RWPE2 (cell line): ENCODE measurements at regions not wholly inside any gene's neighbourhood (a gene's known extent, or its start where the extent isn't known, plus 50 kb on each side); places are given as distances from the start of the nearest gene placed in this dataset.
"Not testable (repeated sequence)": the region's sequence is repeated elsewhere in the genome, so short reads cannot be mapped to it uniquely, and the experiment has no call there.

ENCODE experiments used
- ATAC-seq: fragments of 200-7000 bp; cut with Tn5 transposase; 3 replicates; pipeline ENCODE4 v1.9.1; 2021; ENCODE audit warnings: low read depth
- DNase-seq: peaks from one replicate; pipeline ENCODE4 v3.0.0-alpha.2; 2020; ENCODE audit warnings: low spot score
- H3K27ac ChIP-seq: fragments of 450-650 bp; 2 replicates; pipeline ENCODE4 v1.5.1; 2017; ENCODE audit warnings: mild to moderate bottlenecking; ENCODE audit not compliant: poor library complexity, severe bottlenecking
- H3K27me3 ChIP-seq: fragments of 250-450 bp; sonication (Bioruptor Pico); 2 replicates; pipeline ENCODE4 v1.5.1; 2021; ENCODE audit warnings: mild to moderate bottlenecking, moderate library complexity; ENCODE audit not compliant: insufficient read depth, poor library complexity, severe bottlenecking
- H3K36me3 ChIP-seq: fragments of 250-450 bp; sonication (Bioruptor Pico); 2 replicates; pipeline ENCODE4 v1.5.1; 2020; ENCODE audit warnings: low read depth, mild to moderate bottlenecking, moderate library complexity
- H3K4me1 ChIP-seq: fragments of 250-450 bp; sonication (Bioruptor Pico); 2 replicates; pipeline ENCODE4 v1.5.1; 2021; ENCODE audit warnings: mild to moderate bottlenecking, moderate library complexity; ENCODE audit not compliant: insufficient read depth, poor library complexity, severe bottlenecking
- H3K4me3 ChIP-seq: fragments of 250-450 bp; sonication (Bioruptor Pico); 2 replicates; pipeline ENCODE4 v1.5.1; 2021; ENCODE audit warnings: mild to moderate bottlenecking, moderate library complexity; ENCODE audit not compliant: severe bottlenecking
- H3K9me3 ChIP-seq: fragments of 250-450 bp; sonication (Bioruptor Pico); 2 replicates; pipeline ENCODE4 v1.5.1; 2021; ENCODE audit warnings: mild to moderate bottlenecking, moderate library complexity; ENCODE audit not compliant: severe bottlenecking
- TF ChIP-seq, protein P1 (sequence below): fragments of 450-650 bp; IDR thresholded peaks from one replicate; pipeline ENCODE4 v1.5.1; 2017; ENCODE audit warnings: mild to moderate bottlenecking, moderate library complexity; ENCODE audit not compliant: poor library complexity, severe bottlenecking

DNA sequence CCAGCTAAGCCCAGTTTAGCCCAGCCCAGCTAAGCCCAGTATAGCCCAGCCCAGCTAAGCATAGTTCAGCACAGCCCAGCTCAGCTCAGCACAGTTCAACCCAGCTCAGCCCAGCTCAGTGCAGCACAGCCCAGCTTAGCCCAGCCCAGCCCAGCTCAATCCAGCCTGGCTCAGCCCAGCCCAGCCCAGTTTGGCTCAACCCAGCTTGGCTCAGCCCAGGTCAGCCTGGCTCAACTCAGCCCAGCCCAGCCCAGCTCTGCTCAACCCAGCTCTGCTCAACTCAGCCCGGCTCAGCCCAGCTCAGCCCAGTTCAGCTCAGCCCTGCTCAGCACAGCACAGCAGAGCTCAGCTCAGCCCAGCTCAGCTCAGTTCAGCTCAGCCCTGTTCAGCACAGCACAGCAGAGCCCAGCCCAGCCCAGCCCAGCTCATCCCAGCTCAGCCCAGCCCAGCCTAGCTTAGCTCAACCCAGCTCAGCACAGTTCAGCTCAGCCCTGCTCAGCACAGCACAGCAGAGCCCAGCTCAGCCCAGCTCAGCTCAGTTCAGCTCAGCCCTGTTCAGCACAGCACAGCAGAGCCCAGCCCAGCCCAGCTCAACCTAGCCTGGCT is 330.9 kb downstream of the TMEM121 start:
- H3K4me1 ChIP-seq = no peaks in the 10 kb centered on the region
- TF ChIP-seq, protein P1, sequence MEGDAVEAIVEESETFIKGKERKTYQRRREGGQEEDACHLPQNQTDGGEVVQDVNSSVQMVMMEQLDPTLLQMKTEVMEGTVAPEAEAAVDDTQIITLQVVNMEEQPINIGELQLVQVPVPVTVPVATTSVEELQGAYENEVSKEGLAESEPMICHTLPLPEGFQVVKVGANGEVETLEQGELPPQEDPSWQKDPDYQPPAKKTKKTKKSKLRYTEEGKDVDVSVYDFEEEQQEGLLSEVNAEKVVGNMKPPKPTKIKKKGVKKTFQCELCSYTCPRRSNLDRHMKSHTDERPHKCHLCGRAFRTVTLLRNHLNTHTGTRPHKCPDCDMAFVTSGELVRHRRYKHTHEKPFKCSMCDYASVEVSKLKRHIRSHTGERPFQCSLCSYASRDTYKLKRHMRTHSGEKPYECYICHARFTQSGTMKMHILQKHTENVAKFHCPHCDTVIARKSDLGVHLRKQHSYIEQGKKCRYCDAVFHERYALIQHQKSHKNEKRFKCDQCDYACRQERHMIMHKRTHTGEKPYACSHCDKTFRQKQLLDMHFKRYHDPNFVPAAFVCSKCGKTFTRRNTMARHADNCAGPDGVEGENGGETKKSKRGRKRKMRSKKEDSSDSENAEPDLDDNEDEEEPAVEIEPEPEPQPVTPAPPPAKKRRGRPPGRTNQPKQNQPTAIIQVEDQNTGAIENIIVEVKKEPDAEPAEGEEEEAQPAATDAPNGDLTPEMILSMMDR = no peak
- peaks cover 12% of the 10 kb centered on the region for H3K9me3 ChIP-seq
- H3K36me3 ChIP-seq = no peaks in the 10 kb centered on the region
- no peaks in the 10 kb centered on the region for H3K27me3 ChIP-seq
- DNase-seq = peak; percentile 42
- H3K27ac ChIP-seq = no peak overlapping the region
- H3K4me3 ChIP-seq = no peak overlapping the region
- ATAC-seq = no peak

DNA sequence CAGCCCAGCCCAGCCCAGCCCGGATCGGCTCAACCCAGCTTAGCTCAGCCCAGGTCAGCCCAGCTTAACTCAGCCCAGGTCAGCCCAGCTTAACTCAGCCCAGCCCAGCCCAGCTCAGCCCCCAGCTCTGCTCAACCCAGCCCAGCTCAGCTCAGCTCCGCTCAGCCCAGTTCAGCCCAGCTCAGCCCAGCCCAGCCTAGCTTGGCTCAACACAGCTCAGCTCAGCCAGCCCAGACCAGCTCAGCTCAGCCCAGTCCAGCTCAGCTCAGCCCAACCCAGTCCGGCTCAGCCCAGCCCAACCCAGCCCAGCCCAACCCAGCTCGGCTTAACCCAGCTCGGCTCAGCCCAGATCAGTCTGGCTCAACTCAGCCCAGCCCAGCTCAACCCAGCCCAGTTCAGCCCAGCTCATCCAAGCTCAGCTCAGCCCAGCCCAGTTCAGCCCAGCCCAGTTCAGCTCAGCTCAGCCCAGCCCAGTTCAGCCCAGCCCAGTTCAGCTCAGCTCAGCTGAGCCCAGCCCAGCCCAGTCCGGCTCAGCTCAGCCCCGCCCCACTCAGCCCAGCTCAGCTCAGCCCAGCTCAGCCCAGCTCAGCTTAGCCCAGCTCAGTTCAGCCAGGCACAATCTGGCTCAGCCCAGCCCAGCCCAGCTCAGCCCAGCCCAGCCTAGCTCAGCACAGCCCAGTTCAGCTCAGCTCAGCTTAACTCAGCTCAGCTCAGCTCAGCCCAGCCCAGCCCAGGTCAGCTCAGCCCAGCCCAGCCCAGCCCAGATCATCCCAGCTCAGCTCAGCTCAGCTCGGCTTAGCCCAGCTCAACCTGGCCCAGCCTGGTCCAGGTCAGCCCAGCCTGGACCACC is 331.7 kb downstream of the TMEM121 start:
- no peaks in the 10 kb centered on the region for H3K36me3 ChIP-seq
- peak; percentile 56 for DNase-seq
- H3K9me3 ChIP-seq = peaks cover 8% of the 10 kb centered on the region
- H3K27me3 ChIP-seq = no peaks in the 10 kb centered on the region
- no peak overlapping the region for H3K4me3 ChIP-seq
- TF ChIP-seq, protein P1 = no peak
- no peak for ATAC-seq
- H3K4me1 ChIP-seq = no peaks in the 10 kb centered on the region
- no peak overlapping the region for H3K27ac ChIP-seq

DNA sequence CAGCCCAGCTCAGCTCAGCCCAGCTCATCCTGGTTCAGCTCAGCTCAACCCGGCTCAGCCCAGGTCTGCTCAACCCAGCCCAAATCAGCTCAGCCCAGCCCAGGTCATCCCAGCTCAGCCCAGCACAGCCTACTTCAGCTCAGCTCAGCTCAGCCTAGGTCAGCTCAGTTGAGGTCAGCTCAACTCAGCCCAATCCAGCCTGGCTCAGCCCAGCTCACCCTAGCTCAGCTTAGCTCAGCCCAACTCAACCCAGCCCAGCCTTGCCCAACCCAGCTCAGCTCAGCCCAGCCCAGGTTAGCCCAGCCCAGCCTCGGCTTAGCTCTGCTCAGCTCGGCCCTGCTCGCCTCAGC is 332.3 kb downstream of the TMEM121 start:
- Histone ChIP-seq H3K9me3 (peaks cover 10% of the 10 kb centered on the region), H3K4me1 (no peaks in the 10 kb centered on the region), H3K4me3 (no peak overlapping the region), H3K27me3 (no peaks in the 10 kb centered on the region), H3K36me3 (no peaks in the 10 kb centered on the region), H3K27ac (no peak overlapping the region)
- ATAC-seq (no peak), DNase-seq (peak; percentile 52)
- TF ChIP-seq, protein P1 = no peak

DNA sequence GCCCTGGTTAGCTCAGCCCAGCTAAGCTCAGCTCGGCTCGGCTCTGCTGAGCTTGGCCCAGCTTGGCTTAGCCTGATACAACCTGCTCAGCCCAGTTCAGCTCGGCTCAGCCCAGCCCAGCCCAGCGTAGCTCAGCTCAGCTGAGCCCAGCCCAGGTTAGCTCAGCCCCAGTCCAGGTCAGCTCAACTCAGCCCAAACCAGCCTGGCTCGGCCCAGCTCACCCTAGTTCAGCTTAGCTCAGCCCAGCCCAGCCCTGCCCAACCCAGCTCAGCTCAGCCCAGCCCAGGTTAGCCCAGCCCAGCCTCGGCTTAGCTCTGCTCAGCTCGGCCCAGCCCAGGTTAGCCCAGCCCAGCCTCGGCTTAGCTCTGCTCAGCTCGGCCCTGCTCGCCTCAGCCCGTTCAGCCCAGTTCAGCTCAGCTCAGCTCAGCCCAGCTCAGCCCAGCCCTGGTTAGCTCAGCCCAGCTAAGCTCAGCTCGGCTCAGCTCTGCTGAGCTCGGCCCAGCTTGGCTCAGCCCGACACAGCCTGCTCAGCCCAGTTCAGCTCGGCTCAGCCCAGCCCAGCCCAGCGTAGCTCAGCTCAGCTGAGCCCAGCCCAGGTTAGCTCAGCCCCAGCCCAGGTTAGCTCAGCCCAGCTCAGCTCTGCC is 332.8 kb downstream of the TMEM121 start:
- H3K9me3 ChIP-seq, H3K4me1 ChIP-seq, H3K36me3 ChIP-seq, H3K27me3 ChIP-seq, H3K4me3 ChIP-seq, ATAC-seq, H3K27ac ChIP-seq: not testable (repeated sequence)
- peak; percentile 49 for DNase-seq

DNA sequence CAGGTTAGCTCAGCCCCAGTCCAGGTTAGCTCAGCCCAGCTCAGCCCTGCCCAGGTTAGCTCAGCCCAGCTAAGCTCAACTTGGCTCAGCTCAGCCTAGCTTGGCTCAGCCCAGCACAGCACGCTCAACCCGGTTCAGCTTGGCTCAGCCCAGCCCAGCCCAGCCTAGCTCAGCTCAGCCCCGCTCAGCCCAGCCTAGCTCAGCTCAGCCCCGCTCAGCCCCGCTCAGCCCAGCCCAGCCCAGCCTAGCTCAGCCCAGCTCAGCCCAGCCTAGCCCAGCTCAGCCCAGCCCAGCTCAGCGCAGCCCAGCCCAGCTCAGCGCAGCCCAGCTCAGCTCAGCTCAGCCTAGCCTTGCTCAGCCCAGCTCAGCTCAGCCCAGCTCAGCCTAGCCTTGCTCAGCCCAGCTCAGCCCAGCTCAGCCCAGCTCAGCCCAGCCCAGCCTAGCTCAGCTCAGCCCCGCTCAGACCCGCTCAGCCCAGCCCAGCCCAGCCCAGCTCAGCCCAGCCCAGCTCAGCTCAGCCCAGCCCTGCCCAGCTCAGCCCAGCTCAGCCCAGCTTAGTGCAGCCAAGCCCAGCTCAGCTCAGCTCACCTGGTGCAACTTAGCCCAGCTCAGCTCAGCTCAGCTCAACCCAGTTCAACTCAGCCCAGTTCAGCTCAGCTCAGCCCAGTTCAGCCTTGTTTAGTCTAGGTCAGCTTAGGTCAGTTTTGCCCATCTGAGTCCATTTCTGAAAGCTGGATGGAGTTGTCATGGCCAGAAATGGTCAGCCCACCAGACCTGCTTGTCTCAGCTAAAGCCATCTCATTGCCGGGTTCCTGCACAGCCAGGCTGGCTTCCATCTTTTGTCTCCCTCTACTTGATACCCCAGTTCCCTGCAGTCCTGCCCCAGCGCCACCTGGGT is 333.6 kb downstream of the TMEM121 start:
- no peaks in the 10 kb centered on the region for H3K4me1 ChIP-seq
- ATAC-seq (no peak), DNase-seq (peak; percentile 57)
- no peaks in the 10 kb centered on the region for H3K27me3 ChIP-seq
- no peaks in the 10 kb centered on the region for H3K36me3 ChIP-seq
- H3K4me3 ChIP-seq = no peak overlapping the region
- peaks cover 10% of the 10 kb centered on the region for H3K9me3 ChIP-seq
- H3K27ac ChIP-seq = no peak overlapping the region
- TF ChIP-seq, protein P1 = no peak
